ENCODE measurements at regions not wholly inside any gene's neighbourhood (a gene's known extent, or its start where the extent isn't known, plus 50 kb on each side); places are given as distances from the start of the nearest gene placed in this dataset.

GRCh38 chr3:94587291-94587690, 524.4 kb downstream of the NSUN3 start:
- TF ChIP-seq, protein P1, sequence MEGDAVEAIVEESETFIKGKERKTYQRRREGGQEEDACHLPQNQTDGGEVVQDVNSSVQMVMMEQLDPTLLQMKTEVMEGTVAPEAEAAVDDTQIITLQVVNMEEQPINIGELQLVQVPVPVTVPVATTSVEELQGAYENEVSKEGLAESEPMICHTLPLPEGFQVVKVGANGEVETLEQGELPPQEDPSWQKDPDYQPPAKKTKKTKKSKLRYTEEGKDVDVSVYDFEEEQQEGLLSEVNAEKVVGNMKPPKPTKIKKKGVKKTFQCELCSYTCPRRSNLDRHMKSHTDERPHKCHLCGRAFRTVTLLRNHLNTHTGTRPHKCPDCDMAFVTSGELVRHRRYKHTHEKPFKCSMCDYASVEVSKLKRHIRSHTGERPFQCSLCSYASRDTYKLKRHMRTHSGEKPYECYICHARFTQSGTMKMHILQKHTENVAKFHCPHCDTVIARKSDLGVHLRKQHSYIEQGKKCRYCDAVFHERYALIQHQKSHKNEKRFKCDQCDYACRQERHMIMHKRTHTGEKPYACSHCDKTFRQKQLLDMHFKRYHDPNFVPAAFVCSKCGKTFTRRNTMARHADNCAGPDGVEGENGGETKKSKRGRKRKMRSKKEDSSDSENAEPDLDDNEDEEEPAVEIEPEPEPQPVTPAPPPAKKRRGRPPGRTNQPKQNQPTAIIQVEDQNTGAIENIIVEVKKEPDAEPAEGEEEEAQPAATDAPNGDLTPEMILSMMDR (conservative IDR thresholded peaks at IDR 0.05 in 1 of 2, IDR thresholded peaks at IDR 0.05 in 1 of 2; ENCODE audit: extremely low read depth in 1 of 2, insufficient read depth in 1 of 2, low read depth in 1 of 2, low read length in 2 of 2): no peak
- TF ChIP-seq EZH2 (IDR thresholded peaks at IDR 0.05; ENCODE audit: borderline replicate concordance, low read length): no peak

Data from mammary epithelial cell (primary cell).